Epidermal melanocyte (primary cell): ENCODE measurements at regions not wholly inside any gene's neighbourhood (a gene's known extent, or its start where the extent isn't known, plus 50 kb on each side); places are given as distances from the start of the nearest gene placed in this dataset.

Experiments used
- DNase-seq: peaks from one replicate; pipeline ENCODE4 v3.0.0; 2011; ENCODE audit warnings: low spot score; ENCODE audit not compliant: insufficient read length

DNA sequence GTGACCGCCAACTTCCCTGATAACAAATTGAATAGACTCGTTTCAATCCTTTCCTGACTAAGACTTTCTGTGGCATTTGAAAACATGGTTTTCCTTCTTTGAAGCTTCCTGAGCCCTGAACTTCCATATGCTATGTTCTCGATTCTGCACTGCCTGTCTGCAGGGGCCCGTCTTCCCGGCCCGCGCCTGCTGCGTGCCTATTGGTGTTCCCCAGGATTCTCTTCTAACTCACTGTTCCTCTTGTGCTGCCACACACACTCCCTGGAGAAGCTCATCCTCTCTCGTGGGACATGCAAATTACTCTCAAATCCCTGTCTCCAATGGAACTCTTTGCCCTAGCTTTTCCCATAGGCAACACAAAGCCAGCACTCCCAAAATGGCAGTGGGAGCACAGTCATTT lies 262.9 kb upstream of the GATB start:
- no peak for DNase-seq

DNA sequence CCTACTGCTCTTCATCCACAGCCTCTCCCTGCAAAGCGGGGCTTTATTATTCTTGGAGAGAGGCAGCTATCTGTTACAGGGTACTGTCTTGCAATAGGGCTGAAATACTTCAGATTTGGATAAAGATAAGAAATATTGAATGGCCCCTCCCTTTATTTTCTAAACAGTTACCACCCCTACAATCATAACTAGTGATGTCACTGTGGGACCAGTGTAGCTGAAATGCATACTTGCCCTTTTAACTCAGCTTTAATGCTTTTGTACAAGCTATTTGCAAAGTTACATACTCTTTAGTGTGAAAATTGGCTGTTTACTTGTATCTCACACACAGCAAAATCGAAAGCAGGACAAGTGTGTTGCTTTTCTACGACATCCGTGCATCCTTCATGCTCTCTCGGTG lies 261.7 kb upstream of the GATB start:
- DNase-seq: no peak

DNA sequence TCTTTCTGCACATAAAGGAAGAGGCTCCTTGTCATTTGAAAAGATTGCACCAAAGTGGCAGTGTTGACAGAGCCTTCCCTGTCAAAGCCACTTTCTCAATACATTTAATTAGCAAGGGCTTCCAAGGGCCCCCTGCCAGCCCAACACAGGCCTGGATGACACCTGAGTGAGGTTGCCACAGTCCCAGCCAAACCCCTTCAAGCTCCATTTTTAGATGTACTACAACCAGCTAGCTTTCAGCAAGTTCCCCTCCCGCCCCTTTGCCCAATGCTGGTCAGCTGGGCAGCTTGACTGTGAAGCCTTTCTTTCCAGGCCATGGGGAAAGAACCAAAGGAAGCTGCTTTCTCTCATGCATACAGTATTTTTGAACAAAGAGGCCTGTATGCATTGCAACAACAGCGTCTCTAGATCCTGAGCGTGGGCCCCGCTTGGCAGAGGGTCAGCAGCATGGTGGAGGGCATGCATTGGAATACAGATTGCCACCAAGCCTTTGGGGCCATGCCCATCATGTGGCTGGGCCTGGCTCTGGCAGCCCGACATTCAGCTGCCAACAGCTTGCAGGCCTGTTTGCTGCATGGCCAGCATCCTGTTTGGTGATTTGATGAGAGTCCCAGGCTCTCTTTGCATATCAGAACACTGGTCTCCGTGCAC lies 261.1 kb upstream of the GATB start:
- peak; percentile 51 for DNase-seq

DNA sequence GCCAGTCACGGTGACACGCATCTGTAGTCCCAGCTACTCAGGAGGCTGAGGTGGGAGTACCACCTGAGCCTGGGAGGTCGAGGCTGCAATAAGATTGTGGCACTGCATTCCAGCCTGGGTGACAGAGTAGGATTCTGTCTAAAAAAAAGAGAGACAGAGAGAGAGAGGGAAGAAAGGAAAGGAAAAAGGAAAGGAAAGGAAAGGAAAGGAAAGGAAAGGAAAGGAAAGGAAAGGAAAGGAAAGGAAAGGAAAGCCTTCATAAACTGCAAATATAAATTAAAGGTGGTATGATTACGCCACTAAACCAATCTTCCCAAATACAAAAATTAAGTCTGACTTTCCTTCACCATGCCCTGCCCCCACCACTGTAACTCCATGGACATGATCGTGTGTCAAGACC lies 259.3 kb upstream of the GATB start:
- no peak for DNase-seq

DNA sequence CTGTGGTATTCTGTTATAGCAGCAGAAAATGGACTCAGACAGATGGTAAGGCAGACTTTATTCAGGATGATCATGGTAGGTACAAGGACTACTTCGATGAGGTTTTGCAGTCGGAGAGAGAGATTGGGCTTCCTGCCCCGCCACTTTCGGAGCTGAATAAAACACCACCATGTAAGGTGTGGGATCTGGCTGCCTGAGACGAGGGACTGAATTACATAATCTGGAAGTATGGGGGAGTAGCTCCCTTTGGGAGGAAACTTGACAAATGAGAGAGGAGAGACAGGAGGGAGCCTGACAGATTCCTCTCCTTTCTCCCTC lies 255.5 kb upstream of the GATB start:
- DNase-seq: no peak

DNA sequence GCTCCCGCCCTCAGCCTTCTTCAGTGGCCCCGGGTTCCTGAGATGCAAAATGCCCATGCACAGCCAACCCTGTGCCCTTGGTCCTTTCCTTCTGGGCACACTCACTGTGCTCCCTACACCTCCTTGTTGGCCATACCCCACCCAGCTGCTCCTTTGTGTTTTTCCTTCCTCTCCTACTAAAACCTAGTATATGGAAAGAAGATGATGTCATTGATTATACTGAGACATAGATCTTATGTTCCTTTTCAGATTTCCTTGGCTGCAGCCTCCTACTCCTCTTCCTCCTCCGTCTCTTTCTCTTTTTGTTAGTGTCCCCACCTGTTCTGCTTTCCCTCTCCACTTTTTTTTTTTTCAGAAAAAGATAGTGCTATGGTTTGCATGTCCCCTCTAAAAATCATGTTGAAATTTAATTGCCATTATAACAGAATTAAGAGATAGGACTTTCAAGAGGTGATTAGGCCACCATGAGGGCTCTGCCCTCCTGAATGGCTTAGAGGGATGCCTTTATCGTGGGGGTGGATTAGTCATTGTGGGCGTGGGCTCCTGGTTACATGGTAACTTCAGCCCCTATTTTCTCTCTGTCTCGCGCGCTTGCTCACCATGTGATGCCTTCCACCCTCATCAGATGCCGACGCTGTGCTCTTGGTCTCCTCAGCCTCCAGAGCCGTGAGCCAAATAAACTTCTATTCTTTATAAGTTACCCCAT lies 254.9 kb upstream of the GATB start:
- DNase-seq: no peak

DNA sequence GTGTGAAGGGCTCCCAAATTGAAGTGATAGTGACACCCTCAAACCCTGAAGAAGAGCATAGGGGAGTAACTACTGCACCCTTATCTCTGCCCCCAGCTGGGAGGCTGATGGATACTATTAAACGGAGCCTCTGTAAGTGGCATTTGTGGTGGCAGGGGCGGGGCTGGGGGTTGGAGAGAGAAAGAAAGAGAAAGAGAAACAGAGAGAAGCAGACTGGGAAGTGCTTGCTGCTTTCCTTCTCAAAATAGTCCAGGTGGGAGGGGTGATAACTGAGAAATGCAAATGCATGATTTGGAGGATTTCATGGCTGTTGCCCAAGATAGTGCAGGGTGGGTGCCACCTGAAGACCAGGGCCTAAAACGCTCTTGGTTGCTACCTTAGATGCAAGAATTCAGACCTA lies 253.5 kb upstream of the GATB start:
- DNase-seq: no peak

DNA sequence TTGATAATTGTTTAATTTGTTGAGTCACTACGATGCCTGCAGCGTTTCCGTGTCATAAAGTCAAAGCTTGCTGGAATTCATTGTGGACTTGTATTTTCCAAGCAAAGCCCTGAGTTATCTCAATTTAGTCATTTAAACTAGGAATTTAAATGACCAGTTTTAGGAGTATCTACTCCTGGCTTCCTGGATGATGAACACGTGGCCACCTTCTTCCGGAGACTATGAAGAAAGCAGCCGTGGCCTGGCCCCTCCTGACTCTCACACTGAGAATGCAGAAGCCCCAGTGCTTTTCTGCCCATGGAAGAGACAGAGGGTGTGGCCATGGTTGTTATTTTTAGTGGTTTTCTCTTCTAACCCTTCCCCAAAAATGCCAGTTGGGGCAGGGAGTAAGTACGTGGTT lies 250.7 kb upstream of the GATB start:
- DNase-seq: no peak

DNA sequence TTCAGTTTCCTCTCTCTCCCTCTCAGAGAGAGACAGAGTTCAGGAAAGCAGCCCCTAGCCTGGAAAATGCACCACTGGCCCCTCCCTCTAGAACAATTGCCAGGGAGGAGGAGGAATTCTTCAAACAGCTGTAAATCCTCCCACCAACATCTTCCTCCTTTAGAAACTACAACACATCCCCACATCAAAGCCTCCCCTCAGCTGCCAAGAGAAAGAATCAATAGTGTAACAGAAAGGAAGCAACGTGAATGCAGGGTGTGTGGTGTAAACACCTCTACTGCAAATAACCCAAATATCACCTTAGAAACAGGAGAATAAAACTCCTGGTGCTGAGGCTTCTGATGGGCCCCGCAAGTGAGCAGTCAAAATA lies 249.9 kb upstream of the GATB start:
- no peak for DNase-seq

DNA sequence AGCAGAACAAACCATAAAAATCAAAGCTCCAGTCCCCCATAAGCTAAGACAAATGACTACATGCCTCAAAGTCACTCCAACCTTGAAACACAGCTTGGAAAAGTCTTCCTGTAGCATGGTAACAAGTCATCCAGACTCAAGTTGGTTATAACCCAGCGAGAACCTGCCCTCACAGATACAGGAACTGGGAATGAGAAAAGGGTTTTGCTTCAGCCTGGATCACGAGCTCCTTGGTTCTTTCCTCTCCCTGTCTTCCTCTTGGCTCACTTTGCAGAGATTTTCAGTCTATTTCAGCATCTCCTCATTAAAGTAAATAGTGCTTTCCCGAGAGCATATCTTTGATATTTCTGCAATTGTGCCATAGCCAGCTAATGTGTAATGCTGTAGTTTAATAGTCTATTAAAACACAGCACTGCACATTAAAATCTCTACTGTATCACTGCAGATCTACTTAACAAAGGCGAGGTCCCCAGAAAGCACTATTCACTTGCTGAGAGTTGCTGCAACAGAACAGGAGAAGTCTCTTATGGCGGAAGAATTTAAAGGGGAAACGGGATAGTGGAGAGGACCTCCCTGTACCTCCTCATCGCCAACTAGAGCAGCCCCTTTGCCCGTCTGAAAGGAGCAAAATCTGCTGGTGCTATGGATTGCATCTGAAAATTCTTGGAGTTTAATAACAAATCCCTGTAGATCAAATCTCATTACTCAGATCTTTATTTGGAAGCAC lies 249.3 kb upstream of the GATB start:
- no peak for DNase-seq

DNA sequence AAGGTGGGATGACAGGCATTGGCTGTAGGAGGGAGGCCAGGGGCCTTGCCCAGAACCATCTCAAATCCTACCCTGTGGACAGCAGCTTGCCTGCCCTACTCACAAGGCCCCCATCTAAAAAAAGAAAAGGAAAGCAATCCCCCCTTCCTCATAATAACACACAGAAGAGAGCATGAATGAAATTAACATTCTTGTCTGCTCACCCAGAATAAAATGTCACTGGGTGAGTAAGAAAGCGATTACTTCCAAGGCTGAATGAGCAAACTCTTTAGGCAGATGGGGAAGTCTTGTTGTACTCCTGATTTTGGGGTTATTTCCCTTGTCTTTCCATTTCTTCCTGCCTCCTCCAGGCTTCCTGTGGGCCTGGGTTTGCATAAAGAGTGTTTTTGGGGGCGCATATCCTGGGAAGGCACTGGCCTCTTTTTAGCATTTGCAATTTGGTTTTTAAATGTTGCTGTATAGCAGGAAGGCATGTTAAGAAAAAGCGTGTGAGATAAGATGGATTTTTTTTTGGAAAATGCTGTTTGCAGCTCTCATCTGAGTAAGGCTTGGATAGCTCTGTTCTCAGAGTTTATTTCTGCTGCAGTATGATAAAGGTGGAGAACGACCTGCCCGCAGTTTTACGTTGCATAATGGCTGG lies 248.3 kb upstream of the GATB start:
- DNase-seq: no peak

DNA sequence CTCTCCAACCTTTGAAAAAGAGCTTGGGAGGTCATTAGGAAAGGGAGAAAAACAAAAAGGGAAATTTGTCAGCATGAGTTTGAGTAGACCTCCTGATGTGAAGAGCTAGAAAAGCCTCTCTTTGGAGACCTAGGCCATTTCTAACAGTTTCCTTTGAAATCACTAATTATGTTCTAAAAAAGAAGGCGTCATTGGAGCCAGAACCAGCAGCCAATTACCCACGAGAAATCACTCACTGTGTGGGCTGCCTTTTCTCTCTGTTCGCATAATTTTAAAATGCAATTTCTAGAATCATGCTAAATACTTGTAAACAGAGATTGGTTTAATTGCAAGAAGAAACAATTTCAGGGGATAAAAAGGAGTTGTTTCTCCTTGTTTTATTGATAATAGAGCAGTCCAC lies 246.3 kb upstream of the GATB start:
- DNase-seq: no peak

DNA sequence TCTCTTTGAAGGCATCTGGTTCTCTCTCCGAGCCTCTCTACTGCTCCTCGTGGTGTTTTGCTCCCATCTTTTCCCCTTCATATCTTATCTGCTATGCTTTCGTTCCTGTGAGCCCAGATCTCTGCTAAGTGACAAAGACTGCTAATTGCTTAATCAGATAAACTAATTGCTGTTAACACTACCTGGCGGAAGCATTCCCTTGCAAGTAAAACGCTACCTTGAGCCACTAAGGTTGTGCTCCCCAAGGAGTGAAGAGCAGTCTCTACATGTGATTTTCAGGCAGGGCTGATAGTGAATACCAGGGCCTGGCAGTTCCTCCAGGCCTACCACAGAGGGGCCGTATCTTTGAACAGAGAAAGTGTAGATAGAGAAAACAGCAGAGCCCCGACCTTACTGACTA lies 244.0 kb upstream of the GATB start:
- DNase-seq: no peak

DNA sequence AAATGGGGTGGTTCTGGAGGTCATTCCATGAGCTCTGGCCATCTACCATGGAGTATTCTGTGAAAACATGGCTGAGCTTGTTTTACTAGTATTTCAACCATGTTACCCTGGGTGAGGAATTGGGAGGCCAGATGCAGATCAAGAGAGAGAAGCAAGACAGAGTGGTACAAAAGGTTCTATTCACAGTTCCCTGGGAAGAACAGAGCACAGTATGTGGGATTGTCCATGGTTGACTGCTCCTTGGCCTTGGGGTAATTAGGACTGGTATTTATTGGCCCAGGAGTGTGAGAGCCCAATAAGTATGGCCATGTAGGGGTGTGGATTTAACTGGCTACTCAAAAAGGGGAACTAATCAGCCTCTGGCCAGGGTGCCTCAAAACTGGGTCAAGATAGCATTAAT lies 239.7 kb upstream of the GATB start:
- peak; percentile 68 for DNase-seq

DNA sequence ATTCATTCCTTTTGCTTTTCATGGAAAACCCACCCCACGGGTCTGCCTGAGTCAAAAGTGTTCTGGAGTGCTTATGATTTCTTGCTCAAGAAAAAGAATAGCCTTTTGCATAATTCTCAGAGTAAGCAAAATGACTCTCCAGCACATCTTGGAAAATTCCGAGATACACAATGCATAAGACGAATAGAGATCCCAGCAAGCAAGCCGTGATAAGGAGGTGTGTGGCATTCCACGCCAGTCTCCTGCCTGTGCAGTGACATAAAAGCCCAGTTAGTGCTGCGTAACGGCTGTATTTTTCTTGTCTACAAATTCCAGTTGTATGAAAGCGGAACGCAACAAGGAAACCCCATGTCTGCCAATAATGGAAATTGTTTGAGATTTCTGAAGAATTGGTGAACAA lies 237.9 kb upstream of the GATB start:
- no peak for DNase-seq

DNA sequence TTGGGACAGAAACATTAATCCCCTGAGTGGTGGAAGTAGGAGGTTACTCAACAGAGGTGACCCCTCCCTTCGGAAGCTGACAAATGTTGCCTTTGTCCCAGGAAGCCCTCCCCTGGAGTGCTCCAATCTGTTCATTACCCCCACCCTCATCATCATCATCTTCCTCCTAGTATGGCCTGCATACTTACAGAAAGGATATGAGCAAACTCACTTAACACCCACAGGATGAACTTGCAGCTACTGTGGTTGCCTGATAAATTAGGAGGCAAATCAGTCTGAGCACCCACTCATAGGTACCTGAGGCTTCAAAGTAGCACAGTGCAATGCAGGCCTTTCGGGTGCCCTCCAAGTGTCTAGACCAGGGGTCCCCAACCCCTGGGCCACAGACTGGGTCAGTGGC lies 236.7 kb upstream of the GATB start:
- DNase-seq: no peak

DNA sequence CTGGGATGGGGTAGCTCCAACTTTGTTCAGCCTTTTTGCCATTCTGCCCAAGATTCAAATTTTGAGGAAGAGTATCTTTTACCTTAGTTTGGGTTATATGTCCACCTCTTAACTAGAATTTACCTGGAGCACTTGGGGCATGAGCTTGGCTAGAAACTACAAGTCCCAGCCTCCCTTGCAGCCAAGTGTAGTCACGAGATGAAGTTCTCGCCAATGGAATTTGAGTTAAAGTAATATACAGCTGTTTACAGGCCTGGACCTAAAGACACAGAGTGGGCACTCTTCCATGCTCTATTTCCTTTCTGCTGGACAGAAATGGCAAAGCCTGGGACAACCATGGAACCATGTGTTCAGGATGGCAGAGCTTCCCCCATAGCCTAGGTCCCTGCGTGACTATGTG lies 233.6 kb upstream of the GATB start:
- no peak for DNase-seq

DNA sequence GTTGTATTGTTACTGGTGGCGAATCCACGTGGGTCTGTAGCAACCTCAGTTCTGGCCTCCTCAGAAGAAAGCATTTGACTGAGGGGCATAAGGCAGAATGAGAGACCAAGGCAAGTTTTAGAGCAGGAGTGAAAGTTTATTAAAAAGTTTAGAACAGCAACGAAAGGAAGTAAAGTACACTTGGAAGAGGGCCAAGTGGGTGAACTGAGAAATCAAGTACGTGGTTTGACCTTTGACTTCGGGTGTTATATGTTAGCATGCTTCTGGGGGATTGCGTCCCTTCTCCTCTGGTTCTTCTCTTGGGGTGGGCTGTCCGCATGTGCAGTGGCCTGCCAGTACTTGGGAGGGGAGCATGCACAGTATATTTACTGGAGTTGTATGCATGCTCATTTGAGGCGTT lies 232.7 kb upstream of the GATB start:
- DNase-seq: no peak

DNA sequence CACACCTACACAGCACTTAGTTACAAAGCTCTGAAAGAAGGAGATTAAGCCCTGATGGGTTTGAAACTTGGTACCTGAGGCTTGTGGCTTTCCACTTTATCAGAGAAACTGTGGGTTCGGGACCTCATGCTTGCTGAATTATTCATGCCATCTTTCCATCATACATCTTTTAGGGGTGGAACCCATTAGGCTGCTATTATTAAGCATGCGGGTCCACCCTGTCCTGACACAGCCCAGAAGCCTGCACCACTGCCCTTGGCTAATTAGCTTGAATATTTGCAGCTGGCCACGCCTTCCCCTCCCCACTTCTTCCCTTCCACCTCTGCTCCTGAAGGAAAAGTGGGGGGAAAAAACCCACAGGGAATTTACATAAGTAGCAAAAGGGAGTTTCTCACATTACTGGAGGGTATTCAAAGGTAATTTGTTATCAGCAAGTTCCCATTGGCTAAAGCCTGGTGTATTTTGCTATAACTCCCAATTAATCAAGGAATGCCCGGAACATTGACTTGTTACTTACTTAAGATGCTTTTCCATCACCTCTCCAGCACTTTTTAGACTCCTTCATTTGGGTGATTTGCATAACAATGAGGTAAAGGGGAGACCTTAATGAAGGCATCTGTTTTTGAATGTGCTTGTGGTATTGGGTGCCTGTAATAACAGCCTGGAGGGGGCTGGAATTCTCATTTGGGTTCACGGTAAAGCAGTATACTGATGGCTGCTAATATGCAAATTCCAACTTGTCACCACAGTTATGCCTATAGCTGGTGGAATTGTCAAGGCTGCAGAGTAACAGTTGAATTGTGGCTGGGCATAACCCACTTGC lies 231.7 kb upstream of the GATB start:
- DNase-seq: no peak

DNA sequence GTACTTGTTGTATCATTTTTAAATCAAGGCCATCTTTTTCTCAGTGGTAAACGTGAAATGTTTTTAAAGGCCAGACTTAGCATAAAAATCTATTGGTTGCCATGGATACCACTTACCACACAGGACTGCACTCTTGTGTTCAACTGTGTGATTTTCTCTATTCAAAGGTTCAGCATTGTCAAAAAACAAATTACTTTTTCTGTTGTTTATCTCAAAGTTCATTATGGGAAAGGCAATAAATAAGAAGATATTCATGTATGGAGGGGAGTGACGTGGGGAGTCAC lies 231.0 kb upstream of the GATB start:
- no peak for DNase-seq

DNA sequence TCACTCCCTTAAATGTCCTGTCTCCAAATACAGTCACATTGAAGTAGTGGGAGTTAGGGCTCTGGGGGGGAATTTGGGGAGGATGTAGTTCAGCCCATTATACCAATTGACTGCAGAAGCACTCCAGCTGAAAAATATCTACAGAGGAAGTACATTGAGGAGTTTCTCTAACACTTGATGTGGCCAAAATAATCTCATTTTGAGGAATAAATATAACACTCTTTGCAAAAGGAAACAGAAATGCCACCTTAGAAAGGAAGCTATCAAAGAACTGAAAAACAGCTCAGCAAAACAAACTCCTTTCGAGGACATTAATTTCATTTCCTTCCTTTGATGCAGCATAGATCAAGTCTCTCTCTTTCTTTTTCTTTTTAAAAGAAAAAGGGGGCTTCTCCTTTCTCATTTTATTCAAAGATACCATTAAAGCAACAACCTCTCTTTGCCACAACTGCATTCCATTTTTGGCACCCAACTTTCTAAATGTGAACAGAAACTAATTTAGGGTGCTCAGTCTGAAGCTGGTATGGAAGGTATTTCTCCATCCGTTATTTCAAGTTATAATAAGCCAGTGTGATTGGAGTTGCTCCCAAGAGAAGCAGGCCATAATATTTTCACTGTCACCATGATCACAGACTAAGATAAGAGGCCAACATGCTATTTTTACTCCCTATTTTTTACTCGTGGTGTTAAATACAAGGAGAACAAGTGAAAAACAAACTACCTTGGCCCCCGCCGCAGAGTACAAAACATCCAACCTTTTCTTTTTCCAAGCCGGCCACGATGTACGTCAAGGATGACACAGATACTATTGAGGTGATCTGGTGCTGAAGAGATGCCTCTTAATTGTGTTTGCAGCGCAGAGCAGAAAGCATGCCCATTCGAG lies 230.4 kb upstream of the GATB start:
- DNase-seq: no peak
